ENCODE measurements at regions not wholly inside any gene's neighbourhood (a gene's known extent, or its start where the extent isn't known, plus 50 kb on each side); places are given as distances from the start of the nearest gene placed in this dataset.

DNA sequence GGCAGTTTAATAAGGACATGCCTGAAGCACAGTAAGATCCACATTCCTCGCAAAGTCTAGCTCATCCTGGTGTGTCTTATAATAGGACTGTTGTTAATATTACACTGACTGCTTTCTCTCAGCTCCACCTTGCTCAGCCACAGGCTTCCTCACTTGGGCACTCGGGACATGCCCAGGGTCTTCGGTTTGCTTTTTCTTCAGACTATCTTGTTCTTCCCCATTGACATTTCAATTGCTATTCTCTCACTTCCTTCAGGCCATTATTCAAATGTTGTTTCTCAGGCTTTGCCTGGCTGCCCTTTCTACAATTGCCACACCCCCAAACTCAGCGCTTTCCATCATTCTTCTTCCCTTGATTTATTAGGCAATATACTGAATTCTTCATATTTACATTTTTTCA is 274.8 kb upstream of the RGS17 start:
- 72 to 87% (median 81%) methylated on average over 4 of the region's 4 CpGs for WGBS, 5 donors
- no peak for DNase-seq
- no peaks in the 10 kb centered on the region for H3K36me3 ChIP-seq
- TF ChIP-seq POLR2A (IDR thresholded peaks at IDR 0.05) (no peak), POLR2AphosphoS5 (IDR thresholded peaks at IDR 0.05) (no peak)
- TF ChIP-seq, protein P1, sequence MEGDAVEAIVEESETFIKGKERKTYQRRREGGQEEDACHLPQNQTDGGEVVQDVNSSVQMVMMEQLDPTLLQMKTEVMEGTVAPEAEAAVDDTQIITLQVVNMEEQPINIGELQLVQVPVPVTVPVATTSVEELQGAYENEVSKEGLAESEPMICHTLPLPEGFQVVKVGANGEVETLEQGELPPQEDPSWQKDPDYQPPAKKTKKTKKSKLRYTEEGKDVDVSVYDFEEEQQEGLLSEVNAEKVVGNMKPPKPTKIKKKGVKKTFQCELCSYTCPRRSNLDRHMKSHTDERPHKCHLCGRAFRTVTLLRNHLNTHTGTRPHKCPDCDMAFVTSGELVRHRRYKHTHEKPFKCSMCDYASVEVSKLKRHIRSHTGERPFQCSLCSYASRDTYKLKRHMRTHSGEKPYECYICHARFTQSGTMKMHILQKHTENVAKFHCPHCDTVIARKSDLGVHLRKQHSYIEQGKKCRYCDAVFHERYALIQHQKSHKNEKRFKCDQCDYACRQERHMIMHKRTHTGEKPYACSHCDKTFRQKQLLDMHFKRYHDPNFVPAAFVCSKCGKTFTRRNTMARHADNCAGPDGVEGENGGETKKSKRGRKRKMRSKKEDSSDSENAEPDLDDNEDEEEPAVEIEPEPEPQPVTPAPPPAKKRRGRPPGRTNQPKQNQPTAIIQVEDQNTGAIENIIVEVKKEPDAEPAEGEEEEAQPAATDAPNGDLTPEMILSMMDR (IDR thresholded peaks at IDR 0.05 in 8 of 11, conservative IDR thresholded peaks at IDR 0.05 in 3 of 11), result no peak
- no peaks in the 10 kb centered on the region for H3K4me1 ChIP-seq
- no peaks in the 10 kb centered on the region for H3K27me3 ChIP-seq (replicated peaks in 1 of 7)
- no peak overlapping the region for H3K4me3 ChIP-seq
- intact Hi-C loops (cut with DNase I; ENCODE audit: low total_unique reads), result no loop called here
- no peak overlapping the region for H3K27ac ChIP-seq
- peaks cover 0 to 2% (median 0%) of the 10 kb centered on the region in 8 donors for H3K9me3 ChIP-seq

DNA sequence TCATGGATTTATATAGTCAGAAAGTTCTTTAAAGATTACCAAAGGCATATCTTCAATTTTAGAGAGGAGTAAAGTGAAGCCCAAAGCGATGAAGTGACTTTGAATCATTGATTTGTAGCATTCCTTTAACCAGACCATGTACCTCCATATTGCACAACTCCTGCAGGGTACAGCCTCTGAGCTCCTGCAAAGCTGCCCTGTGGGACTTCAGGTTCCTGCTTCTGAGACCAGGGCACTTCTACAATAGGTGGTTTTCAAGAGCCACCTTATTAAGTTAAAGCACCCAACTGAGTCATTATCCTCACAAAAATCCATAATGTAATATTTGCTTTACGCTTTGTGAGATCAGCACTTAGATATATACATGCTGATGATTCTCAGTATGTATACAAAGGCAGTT is 270.7 kb upstream of the RGS17 start:
- WGBS, 5 donors, result 78 to 89% (median 84%) methylated on average over 2 of the region's 2 CpGs
- H3K9me3 ChIP-seq, result peaks cover 0 to 12% (median 0%) of the 10 kb centered on the region in 8 donors
- TF ChIP-seq, protein P1 (IDR thresholded peaks at IDR 0.05 in 8 of 11, conservative IDR thresholded peaks at IDR 0.05 in 3 of 11), result no peak
- TF ChIP-seq POLR2A (IDR thresholded peaks at IDR 0.05) (no peak), POLR2AphosphoS5 (IDR thresholded peaks at IDR 0.05) (no peak)
- no peaks in the 10 kb centered on the region for H3K4me1 ChIP-seq
- H3K4me3 ChIP-seq, result no peak overlapping the region
- H3K27ac ChIP-seq, result no peak overlapping the region
- H3K27me3 ChIP-seq (replicated peaks in 1 of 7), result no peaks in the 10 kb centered on the region
- intact Hi-C loops (cut with DNase I; ENCODE audit: low total_unique reads), result no loop called here
- H3K36me3 ChIP-seq, result no peaks in the 10 kb centered on the region
- DNase-seq, result no peak

DNA sequence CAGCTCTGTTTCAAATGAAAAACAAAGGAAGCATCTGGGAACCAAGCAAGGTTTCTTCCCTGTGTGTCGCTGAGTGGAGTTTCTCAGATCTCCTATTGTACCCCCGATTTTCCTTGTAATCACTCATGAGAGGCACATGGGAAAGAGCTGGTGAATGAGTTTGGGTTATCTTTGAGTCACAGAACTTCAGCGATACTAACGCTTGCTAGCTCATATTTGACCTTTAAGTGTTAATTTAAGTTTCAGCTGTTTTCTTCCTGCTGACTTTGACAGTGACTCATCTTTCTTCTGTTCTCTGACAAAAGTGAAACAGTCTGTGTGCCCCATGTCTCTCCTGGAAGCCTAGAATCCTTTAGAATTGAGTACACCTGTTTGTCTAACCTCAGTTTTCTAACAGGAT is 261.1 kb upstream of the RGS17 start:
- no peak for DNase-seq
- Histone ChIP-seq H3K9me3 (peaks cover 0 to 14% (median 4%) of the 10 kb centered on the region in 8 donors), H3K4me1 (no peaks in the 10 kb centered on the region), H3K27me3 (replicated peaks in 1 of 7) (no peaks in the 10 kb centered on the region), H3K4me3 (no peak overlapping the region), H3K27ac (no peak overlapping the region), H3K36me3 (no peaks in the 10 kb centered on the region)
- 56 to 83% (median 75%) methylated on average over 4 of the region's 4 CpGs for WGBS, 5 donors
- TF ChIP-seq POLR2A (IDR thresholded peaks at IDR 0.05) (no peak), POLR2AphosphoS5 (IDR thresholded peaks at IDR 0.05) (no peak)
- TF ChIP-seq, protein P1 (IDR thresholded peaks at IDR 0.05 in 8 of 11, conservative IDR thresholded peaks at IDR 0.05 in 3 of 11), result no peak
- intact Hi-C loops (cut with DNase I; ENCODE audit: low total_unique reads), result no loop called here

DNA sequence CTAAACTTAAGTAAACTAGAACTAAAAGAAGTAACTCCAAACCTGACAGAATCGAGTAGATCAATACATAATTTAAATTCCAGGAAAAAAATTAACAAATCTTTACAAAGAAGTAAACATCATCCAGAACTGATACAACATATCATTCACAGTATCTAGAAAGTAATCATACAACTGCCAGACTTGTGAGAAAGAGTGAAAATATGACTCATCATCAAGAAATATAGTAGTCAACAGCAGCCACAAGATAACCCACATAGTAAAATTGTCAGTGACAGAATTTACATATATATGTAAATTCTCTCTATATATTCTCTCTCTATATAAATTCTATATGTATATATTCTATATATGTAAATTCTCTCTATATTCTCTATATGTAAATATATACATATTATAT is 242.8 kb upstream of the RGS17 start:
- TF ChIP-seq, protein P1 (IDR thresholded peaks at IDR 0.05 in 8 of 11, conservative IDR thresholded peaks at IDR 0.05 in 3 of 11), result no peak
- TF ChIP-seq POLR2A (IDR thresholded peaks at IDR 0.05), result no peak
- TF ChIP-seq POLR2AphosphoS5 (IDR thresholded peaks at IDR 0.05), result no peak
- no peak for DNase-seq
- WGBS, 5 donors, result 55 to 86% (median 71%) methylated on average over 1 of the region's 1 CpG
- Histone ChIP-seq H3K36me3 (no peaks in the 10 kb centered on the region), H3K4me3 (no peak overlapping the region), H3K27ac (no peak overlapping the region), H3K9me3 (peaks cover 0 to 7% (median 0%) of the 10 kb centered on the region in 8 donors), H3K4me1 (no peaks in the 10 kb centered on the region), H3K27me3 (replicated peaks in 1 of 7) (no peaks in the 10 kb centered on the region)
- intact Hi-C loops (cut with DNase I; ENCODE audit: low total_unique reads), result no loop called here
